Neural cell (in vitro differentiated cells): ENCODE measurements at regions not wholly inside any gene's neighbourhood (a gene's known extent, or its start where the extent isn't known, plus 50 kb on each side); places are given as distances from the start of the nearest gene placed in this dataset.

ENCODE experiments used
- EP300 ChIP-seq: fragments of 450-650 bp; conservative IDR thresholded peaks from 2 replicates; pipeline ENCODE4 v1.6.1; 2014; ENCODE audit warnings: antibody characterized with exemption, mild to moderate bottlenecking, moderate library complexity; ENCODE audit not compliant: poor library complexity, severe bottlenecking
- EZH2 ChIP-seq: fragments of 200-600, 300-800 bp; shearing (Covaris generic), sonication (generic); IDR thresholded peaks from 2 replicates; pipeline ENCODE4 v1.6.1; 2014; ENCODE audit warnings: antibody characterized with exemption, low read length, borderline replicate concordance, mild to moderate bottlenecking; ENCODE audit not compliant: insufficient read depth, poor library complexity, severe bottlenecking
- MXI1 ChIP-seq: fragments of 450-650 bp; conservative IDR thresholded peaks from 2 replicates; pipeline ENCODE4 v1.6.1; 2014; ENCODE audit warnings: antibody characterized with exemption, mild to moderate bottlenecking; ENCODE audit not compliant: poor library complexity, severe bottlenecking
- POLR2AphosphoS5 ChIP-seq: IDR thresholded peaks from 2 replicates; pipeline ENCODE4 v1.6.1; 2012
- RAD21 ChIP-seq: fragments of 450-650 bp; conservative IDR thresholded peaks from 2 replicates; pipeline ENCODE4 v1.6.1; 2014; ENCODE audit warnings: antibody characterized with exemption, mild to moderate bottlenecking, moderate library complexity
- SMC3 ChIP-seq: fragments of 450-650 bp; conservative IDR thresholded peaks from 2 replicates; pipeline ENCODE4 v1.6.1; 2014; ENCODE audit warnings: antibody characterized with exemption, mild to moderate bottlenecking, moderate library complexity; ENCODE audit not compliant: poor library complexity
- TAF1 ChIP-seq: IDR thresholded peaks from 2 replicates; pipeline ENCODE4 v1.6.1; 2012; ENCODE audit warnings: low read depth
- TF ChIP-seq, protein P1 (sequence below): fragments of 450-650 bp; IDR thresholded peaks from 2 replicates; pipeline ENCODE4 v1.5.1; 2014; ENCODE audit warnings: antibody characterized with exemption, mild to moderate bottlenecking, moderate library complexity; ENCODE audit not compliant: poor library complexity, severe bottlenecking
- TF ChIP-seq, protein P2 (sequence below): IDR thresholded peaks from 2 replicates; pipeline ENCODE4 v1.6.1; 2012; ENCODE audit warnings: borderline replicate concordance

DNA sequence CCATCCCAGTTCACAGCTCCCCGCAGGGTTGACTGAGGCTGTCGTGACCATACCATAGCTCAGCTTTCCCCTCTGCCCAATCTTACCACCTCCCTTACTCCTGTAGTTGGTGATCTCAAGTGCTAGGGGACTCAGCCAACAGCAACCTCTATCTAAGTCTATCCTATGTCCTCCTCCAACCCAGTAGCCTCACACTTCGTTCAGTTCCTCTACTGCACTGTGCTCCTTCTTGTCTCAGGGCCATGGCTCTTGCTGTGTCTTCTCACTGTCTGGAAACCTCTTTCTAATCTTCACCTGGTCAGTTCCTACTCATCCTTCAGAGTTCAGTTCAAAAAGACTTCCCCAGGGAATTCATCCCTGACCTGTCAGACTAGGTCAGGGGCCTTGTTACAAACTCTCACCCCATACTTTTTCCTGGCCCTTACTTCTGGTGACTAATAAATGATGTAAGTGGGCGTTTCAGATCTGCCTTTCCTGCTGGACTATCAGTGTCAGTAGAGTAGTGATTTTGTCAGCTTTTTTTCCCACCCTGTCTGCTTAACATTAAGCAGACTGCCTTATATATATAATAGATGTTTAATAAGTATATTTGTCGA, 53.6 kb upstream of the NR3C1 start:
- no peak for TF ChIP-seq EZH2
- TF ChIP-seq, protein P1, sequence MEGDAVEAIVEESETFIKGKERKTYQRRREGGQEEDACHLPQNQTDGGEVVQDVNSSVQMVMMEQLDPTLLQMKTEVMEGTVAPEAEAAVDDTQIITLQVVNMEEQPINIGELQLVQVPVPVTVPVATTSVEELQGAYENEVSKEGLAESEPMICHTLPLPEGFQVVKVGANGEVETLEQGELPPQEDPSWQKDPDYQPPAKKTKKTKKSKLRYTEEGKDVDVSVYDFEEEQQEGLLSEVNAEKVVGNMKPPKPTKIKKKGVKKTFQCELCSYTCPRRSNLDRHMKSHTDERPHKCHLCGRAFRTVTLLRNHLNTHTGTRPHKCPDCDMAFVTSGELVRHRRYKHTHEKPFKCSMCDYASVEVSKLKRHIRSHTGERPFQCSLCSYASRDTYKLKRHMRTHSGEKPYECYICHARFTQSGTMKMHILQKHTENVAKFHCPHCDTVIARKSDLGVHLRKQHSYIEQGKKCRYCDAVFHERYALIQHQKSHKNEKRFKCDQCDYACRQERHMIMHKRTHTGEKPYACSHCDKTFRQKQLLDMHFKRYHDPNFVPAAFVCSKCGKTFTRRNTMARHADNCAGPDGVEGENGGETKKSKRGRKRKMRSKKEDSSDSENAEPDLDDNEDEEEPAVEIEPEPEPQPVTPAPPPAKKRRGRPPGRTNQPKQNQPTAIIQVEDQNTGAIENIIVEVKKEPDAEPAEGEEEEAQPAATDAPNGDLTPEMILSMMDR, result no peak
- no peak for TF ChIP-seq RAD21
- TF ChIP-seq EP300, result no peak
- no peak for TF ChIP-seq TAF1
- TF ChIP-seq SMC3, result no peak
- no peak for TF ChIP-seq POLR2AphosphoS5
- TF ChIP-seq, protein P2, sequence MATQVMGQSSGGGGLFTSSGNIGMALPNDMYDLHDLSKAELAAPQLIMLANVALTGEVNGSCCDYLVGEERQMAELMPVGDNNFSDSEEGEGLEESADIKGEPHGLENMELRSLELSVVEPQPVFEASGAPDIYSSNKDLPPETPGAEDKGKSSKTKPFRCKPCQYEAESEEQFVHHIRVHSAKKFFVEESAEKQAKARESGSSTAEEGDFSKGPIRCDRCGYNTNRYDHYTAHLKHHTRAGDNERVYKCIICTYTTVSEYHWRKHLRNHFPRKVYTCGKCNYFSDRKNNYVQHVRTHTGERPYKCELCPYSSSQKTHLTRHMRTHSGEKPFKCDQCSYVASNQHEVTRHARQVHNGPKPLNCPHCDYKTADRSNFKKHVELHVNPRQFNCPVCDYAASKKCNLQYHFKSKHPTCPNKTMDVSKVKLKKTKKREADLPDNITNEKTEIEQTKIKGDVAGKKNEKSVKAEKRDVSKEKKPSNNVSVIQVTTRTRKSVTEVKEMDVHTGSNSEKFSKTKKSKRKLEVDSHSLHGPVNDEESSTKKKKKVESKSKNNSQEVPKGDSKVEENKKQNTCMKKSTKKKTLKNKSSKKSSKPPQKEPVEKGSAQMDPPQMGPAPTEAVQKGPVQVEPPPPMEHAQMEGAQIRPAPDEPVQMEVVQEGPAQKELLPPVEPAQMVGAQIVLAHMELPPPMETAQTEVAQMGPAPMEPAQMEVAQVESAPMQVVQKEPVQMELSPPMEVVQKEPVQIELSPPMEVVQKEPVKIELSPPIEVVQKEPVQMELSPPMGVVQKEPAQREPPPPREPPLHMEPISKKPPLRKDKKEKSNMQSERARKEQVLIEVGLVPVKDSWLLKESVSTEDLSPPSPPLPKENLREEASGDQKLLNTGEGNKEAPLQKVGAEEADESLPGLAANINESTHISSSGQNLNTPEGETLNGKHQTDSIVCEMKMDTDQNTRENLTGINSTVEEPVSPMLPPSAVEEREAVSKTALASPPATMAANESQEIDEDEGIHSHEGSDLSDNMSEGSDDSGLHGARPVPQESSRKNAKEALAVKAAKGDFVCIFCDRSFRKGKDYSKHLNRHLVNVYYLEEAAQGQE, result no peak
- TF ChIP-seq MXI1, result no peak
